GM18909 (cell line): ENCODE measurements at regions not wholly inside any gene's neighbourhood (a gene's known extent, or its start where the extent isn't known, plus 50 kb on each side); places are given as distances from the start of the nearest gene placed in this dataset.

Experiments
- ATAC-seq: cut with Tn5 transposase; IDR thresholded peaks from one replicate; pipeline ENCODE4 v1.9.1; 2021; ENCODE audit warnings: mild to moderate bottlenecking; ENCODE audit not compliant: unreplicated experiment, poor library complexity

DNA sequence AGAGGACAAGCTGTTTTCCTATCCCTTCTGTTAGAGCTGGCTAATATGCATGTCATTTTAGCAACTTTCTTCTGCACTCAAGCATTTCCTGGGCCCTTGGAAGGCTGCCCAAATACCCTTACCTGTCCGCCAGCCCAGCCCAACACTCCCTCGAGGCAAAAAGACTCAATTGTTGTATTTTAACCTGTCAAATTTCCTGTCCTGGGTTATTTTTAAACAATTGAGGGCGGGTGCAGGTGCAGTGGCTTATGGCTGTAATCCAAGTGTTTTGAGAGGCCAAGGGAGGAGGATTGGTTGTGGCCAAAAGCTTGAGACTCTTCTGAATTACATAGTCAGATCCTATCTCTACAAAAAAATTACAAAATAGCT is 125.0 kb upstream of the ARHGAP28 start:
- no peak for ATAC-seq

- no peak for ATAC-seq
These were observed 124.2 kb upstream of the ARHGAP28 start for GRCh38 chr18:6605115-6605869.

DNA sequence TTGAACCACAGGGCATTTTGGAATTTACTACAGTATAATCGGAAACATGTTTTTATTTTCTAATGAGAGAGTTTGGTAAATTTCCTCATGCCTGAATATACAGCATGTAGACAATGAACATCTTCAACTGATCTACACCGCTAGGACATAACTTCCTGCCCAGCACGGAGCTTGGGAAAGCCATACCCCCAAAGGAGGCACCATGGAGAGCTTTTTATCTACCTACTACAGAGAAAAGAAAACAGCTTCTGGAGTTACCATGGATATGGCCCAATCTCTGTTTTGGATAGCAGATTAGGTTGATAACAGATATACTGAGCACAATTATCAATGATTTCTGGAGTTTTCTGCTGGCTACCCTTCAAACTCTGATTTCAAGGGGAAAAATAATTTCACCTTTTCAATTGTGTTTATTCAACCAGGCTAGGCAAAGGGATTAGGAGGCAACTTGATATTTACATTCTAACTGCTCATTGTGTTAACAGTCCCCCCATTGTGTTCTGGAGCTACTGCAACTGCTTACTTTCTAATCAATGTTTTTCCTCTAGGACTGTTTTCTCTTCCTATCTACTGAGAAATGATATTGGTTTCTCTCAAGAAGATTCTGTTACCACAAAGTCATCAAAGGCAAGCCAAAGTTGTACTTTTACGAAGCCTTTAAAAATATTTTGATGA is 123.0 kb upstream of the ARHGAP28 start:
- ATAC-seq: no peak

- no peak for ATAC-seq
These were observed 122.2 kb upstream of the ARHGAP28 start for GRCh38 chr18:6607343-6607742.

DNA sequence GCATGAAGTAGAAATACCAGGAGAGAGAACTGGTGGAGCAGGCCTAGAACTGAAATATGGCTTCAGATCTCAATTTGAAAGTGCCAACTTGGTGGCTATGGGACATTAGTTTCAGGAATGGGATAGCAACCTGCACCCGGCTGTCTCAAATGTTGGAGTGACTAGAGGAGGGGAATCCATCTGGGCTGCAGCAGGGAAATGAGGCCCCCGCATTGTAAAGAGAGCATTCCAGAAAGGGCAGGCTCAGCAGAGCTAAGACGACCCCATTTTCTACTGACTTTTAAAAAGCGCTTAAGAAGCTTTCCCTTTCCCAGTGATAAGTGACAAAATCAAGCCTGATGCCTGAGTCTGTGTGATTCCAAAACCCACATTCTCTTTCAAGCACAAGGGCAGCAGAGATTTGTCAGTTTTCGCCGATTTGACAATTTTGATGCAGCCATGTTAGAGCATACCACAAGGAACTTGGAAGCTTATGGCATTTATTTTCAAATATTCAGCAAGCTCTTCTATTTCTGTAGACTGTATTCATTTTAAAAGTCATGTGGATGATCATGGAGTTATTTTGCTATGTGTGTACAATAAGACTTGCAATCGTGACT is 119.8 kb upstream of the ARHGAP28 start:
- no peak for ATAC-seq

- ATAC-seq: no peak
These were observed 119.0 kb upstream of the ARHGAP28 start for GRCh38 chr18:6610466-6610865.

GRCh38 chr18:6613581-6613980 is 115.9 kb upstream of the ARHGAP28 start:
- no peak for ATAC-seq

- no peak for ATAC-seq
These were observed 114.6 kb upstream of the ARHGAP28 start for GRCh38 chr18:6614952-6615351.

GRCh38 chr18:6616981-6617380 is 112.5 kb upstream of the ARHGAP28 start:
- no peak for ATAC-seq

DNA sequence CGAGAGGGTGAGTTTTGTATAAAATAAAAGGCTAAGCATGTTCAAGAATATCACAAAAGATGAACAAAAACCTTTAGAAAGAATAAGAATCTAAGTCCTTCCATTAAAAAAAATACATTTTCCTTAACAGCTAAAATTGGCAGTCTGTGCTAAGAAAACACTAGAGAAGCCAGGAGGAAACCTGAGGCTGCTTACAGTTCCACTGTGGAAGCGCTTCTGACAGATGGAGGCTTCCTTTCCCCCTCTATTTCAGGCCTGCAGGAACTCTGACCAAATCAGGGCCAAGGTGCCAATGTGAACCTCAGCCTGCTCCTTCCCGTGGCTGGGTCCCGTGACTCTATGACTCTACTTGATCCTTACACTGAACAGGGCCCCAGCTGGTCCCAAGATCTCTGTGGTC is 108.1 kb upstream of the ARHGAP28 start:
- no peak for ATAC-seq

- no peak for ATAC-seq
These were observed 106.2 kb upstream of the ARHGAP28 start for GRCh38 chr18:6623278-6623677.

DNA sequence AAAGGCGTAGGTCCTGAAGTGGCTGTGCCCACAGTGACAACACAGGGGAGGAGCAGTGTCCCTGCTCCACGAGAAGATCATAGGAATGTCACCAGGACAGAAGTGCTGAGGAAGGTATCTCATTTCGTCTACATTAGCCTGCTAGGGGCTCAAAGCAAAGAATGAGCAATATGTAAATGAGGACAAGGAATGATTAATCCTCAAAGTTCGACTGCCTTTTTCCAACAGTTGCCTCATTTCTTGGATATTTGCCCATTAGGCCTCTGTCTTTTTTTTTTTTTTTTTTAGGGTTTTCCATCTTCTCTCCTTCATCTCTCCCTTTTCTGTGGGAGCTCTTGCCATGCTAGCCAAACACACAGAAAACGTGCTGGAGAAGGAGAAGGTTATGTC is 105.2 kb upstream of the ARHGAP28 start:
- ATAC-seq: no peak

DNA sequence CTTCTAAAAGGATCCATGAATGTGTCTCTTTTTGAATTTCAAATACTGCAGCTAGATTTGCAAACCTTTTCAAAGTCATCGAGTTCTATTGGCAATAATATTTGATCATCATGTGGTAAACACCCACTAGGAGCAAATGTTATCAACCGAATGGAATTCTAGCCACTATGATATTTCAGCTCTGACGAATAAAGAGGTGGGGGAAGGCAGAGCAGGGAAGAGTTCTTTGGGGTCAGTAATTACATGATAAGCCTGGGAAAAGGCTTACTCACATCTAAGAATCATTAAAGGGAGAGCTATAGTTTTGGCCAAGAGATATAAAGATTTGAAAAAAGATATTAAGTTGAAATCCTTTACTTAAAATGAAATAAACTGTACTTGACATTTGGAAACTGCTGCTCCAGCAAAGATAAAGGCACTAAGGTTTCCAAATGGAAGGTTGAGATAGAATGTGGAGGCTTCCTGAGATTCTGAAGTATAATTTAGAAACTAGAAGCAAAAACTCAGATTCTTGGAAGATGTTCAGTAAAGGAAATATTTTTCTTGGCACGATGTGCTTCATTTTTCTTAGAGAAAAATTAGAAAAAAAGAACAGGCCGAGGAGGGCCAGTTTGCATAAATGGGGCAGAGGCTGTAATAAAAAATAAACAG is 104.7 kb upstream of the ARHGAP28 start:
- ATAC-seq: no peak

DNA sequence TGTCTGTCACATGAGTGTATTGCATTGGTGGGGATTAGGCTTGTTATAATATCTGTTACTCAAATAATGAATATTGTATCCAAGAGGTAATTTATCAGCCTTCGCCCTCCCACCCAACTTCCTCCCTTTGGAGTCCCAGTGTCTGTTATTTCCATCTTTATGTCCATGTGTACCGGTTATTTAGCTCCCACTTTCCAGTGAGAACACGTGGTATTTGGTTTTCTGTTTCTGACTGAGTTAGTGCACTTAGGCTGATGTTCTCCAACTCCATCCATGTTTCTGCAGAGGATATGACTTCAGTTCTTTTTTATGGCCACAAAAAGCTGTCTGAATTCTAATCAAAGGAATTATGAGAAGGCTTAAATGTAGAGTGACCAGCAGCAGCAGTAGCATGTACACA is 104.0 kb upstream of the ARHGAP28 start:
- ATAC-seq: no peak

GRCh38 chr18:6626457-6626856 is 103.1 kb upstream of the ARHGAP28 start:
- no peak for ATAC-seq

DNA sequence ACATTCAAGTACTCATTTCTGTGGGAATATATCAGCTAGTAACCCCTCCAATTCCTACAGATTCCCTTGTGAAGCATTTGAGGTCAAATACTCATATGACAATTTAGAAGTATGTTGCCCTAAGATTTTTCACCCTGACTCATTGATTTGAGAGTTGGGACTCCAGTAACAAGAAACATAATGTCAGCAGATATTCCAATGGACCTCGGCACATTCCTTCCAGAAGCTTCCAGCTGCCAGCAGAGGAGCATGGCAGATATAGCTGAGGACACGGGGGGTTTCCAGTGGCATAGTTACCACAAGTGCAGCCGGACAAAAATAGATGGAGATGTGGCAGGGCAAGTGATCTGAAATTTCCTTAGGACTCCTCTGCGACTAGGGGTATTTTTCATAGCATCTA is 101.9 kb upstream of the ARHGAP28 start:
- no peak for ATAC-seq

- ATAC-seq: no peak
These were observed 101.3 kb upstream of the ARHGAP28 start for GRCh38 chr18:6628187-6628586.

- no peak for ATAC-seq
These were observed 99.8 kb upstream of the ARHGAP28 start for GRCh38 chr18:6629635-6630140.

- no peak for ATAC-seq
These were observed 96.2 kb upstream of the ARHGAP28 start for GRCh38 chr18:6633310-6633709.

DNA sequence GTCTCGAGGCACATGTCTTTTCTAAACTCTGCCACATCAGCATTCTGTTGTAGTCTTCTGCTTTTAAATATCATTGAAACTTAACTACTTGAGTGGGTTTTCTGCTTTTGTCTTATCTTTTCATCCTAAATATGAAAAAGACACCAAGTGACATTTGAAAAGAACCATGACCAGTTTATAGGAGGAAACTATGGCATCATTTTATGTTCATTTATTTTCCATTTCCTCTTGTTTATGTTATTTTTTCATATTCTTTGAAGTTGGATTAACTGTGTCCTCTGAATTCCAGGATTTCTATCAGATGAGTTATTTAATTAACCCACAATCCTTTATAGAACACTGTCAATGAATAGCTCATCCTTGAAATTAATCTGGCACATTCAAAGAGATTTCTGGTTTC is 93.4 kb upstream of the ARHGAP28 start:
- no peak for ATAC-seq

- ATAC-seq: no peak
These were observed 91.1 kb upstream of the ARHGAP28 start for GRCh38 chr18:6638447-6638846.
